ENCODE measurements at regions not wholly inside any gene's neighbourhood (a gene's known extent, or its start where the extent isn't known, plus 50 kb on each side); places are given as distances from the start of the nearest gene placed in this dataset.

DNA sequence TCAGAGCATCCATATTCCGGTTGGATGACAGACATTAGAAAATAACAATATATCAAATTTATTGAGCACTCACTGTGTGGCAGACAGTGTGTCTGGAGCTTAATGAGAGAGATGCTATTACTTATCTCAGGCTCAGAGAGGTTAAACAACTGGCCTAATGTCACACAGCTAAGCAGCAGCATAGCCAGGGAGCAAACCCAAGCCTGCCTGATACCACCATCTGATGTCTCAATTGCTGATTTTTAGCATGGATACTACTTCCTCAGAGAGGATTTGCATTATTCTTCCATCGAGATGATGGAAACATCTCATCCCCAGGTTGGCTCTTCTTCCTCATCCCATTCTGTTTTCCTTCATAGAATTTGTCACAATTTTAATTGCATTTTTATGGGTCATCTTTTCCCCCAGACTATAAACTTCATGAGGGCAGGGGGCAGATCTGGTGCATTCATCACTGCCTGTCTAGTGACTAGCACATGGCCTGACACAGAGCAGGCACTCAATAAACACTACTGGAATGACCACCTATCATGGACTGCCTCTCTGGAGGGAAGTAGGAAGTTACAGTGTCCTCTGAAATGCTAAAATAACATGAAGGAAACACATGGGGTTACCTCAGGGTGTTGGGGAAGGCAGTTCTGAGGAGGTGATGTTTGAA, 344.8 kb upstream of the CCL2 start:
- TF ChIP-seq EP300 (IDR thresholded peaks at IDR 0.05; ENCODE audit: borderline replicate concordance) (no peak), YY1 (IDR thresholded peaks at IDR 0.05; ENCODE audit: low read depth) (no peak), TCF12 (IDR thresholded peaks at IDR 0.05; ENCODE audit: low read depth) (no peak)
- TF ChIP-seq, protein P1, sequence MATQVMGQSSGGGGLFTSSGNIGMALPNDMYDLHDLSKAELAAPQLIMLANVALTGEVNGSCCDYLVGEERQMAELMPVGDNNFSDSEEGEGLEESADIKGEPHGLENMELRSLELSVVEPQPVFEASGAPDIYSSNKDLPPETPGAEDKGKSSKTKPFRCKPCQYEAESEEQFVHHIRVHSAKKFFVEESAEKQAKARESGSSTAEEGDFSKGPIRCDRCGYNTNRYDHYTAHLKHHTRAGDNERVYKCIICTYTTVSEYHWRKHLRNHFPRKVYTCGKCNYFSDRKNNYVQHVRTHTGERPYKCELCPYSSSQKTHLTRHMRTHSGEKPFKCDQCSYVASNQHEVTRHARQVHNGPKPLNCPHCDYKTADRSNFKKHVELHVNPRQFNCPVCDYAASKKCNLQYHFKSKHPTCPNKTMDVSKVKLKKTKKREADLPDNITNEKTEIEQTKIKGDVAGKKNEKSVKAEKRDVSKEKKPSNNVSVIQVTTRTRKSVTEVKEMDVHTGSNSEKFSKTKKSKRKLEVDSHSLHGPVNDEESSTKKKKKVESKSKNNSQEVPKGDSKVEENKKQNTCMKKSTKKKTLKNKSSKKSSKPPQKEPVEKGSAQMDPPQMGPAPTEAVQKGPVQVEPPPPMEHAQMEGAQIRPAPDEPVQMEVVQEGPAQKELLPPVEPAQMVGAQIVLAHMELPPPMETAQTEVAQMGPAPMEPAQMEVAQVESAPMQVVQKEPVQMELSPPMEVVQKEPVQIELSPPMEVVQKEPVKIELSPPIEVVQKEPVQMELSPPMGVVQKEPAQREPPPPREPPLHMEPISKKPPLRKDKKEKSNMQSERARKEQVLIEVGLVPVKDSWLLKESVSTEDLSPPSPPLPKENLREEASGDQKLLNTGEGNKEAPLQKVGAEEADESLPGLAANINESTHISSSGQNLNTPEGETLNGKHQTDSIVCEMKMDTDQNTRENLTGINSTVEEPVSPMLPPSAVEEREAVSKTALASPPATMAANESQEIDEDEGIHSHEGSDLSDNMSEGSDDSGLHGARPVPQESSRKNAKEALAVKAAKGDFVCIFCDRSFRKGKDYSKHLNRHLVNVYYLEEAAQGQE (IDR thresholded peaks at IDR 0.05; ENCODE audit: low read depth): no peak

Data from Ishikawa (cell line).